ENCODE measurements at regions not wholly inside any gene's neighbourhood (a gene's known extent, or its start where the extent isn't known, plus 50 kb on each side); places are given as distances from the start of the nearest gene placed in this dataset.
"Not testable (repeated sequence)": the region's sequence is repeated elsewhere in the genome, so short reads cannot be mapped to it uniquely, and the experiment has no call there.

- no peak for DNase-seq (ENCODE audit: low read depth)
- TF ChIP-seq, protein P1, sequence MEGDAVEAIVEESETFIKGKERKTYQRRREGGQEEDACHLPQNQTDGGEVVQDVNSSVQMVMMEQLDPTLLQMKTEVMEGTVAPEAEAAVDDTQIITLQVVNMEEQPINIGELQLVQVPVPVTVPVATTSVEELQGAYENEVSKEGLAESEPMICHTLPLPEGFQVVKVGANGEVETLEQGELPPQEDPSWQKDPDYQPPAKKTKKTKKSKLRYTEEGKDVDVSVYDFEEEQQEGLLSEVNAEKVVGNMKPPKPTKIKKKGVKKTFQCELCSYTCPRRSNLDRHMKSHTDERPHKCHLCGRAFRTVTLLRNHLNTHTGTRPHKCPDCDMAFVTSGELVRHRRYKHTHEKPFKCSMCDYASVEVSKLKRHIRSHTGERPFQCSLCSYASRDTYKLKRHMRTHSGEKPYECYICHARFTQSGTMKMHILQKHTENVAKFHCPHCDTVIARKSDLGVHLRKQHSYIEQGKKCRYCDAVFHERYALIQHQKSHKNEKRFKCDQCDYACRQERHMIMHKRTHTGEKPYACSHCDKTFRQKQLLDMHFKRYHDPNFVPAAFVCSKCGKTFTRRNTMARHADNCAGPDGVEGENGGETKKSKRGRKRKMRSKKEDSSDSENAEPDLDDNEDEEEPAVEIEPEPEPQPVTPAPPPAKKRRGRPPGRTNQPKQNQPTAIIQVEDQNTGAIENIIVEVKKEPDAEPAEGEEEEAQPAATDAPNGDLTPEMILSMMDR (conservative IDR thresholded peaks at IDR 0.05; ENCODE audit: low read depth, low read length): no peak
- no peak overlapping the region for H3K4me3 ChIP-seq (ENCODE audit: low read length)
Observed at GRCh38 chr2:58475756-58476155, 234.6 kb upstream of the FANCL start.

DNA sequence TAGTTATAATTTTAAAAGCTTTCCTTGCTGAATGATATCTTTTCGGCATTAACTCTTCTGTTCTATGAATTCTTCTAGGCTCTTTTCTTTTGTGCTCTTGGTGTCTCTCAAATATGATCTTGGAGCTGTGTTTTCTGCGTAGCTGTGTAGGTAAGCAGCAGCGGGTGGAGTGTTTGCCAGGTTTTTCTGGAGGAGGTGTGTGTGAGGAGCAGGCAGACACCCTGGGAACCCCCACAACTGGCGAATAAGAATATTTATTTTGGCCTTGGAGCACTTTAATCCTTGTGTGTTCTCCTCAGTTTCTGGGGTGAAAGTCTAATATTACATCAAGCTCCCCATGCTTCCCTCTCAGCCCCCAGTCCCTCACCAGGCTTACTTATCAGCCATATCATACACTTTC, 232.0 kb upstream of the FANCL start:
- H3K4me3 ChIP-seq (ENCODE audit: low read length): no peak overlapping the region
- TF ChIP-seq, protein P1 (conservative IDR thresholded peaks at IDR 0.05; ENCODE audit: low read depth, low read length): no peak
- no peak for DNase-seq (ENCODE audit: low read depth)

GRCh38 chr2:58466804-58467203, 225.7 kb upstream of the FANCL start:
- DNase-seq (ENCODE audit: low read depth): no peak
- TF ChIP-seq, protein P1 (conservative IDR thresholded peaks at IDR 0.05; ENCODE audit: low read depth, low read length): no peak
- no peak overlapping the region for H3K4me3 ChIP-seq (ENCODE audit: low read length)

DNA sequence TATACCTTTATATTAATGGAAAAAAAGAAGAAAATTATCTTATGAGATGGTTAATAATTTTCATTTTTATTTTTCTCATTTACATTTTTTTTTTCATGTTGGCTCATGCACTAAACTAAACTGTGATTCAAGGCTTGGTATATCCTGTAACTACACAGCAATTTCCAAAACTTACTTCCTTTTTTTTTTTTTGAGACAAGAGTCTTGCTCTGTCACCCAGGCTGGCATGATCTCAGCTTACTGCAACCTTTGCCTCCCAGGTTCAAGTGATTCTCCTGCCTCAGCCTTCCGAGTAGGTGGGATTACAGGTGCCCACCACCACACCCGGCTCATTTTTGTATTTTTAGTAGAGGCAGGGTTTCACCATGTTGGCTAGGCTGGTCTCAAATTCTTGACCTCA, 224.9 kb upstream of the FANCL start:
- DNase-seq (ENCODE audit: low read depth); H3K4me3 ChIP-seq (ENCODE audit: low read length): not testable (repeated sequence)

DNA sequence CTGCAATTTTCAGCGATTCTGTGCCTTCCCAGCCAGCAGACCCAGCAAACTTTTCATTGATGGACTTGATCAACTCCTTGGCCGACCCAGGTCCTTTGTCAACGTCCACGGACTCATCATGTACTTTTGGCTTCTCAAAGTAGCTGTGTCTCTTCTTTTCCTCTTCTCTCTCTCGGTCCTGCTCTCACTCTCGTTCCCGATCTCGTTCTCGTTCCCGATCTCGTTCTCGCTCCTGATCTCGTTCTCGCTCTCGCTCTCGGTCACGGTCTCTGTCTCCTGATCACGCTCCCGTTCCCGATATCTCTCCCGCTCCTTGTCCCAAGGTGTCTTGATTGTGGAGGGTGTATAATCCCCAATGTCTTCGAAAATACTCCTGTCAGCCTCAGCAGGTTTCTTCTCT, 219.5 kb upstream of the FANCL start:
- TF ChIP-seq, protein P1 (conservative IDR thresholded peaks at IDR 0.05; ENCODE audit: low read depth, low read length): no peak
- H3K4me3 ChIP-seq (ENCODE audit: low read length): no peak overlapping the region

GRCh38 chr2:58449286-58450010, 208.3 kb upstream of the FANCL start:
- TF ChIP-seq, protein P1 (conservative IDR thresholded peaks at IDR 0.05; ENCODE audit: low read depth, low read length): no peak
- no peak overlapping the region for H3K4me3 ChIP-seq (ENCODE audit: low read length)
- DNase-seq (ENCODE audit: low read depth): no peak

More for the DNA sequence above, 219.5 kb upstream of the FANCL start:
- DNase-seq (ENCODE audit: low read depth): no peak

GRCh38 chr2:58448845-58449244, 207.7 kb upstream of the FANCL start:
- no peak for DNase-seq (ENCODE audit: low read depth)
- no peak overlapping the region for H3K4me3 ChIP-seq (ENCODE audit: low read length)
- TF ChIP-seq, protein P1 (conservative IDR thresholded peaks at IDR 0.05; ENCODE audit: low read depth, low read length): no peak

Data from retinal pigment epithelial cell (primary cell).